Activated naive CD4-positive, alpha-beta T cell treated with anti-CD3 and anti-CD28 coated beads, Interleukin-2, amount 10 ng/mL, durations not matched to agents 7 days and 5 days (primary cell): ENCODE measurements at regions not wholly inside any gene's neighbourhood (a gene's known extent, or its start where the extent isn't known, plus 50 kb on each side); places are given as distances from the start of the nearest gene placed in this dataset.

ENCODE experiments used
- CTCF ChIA-PET: fragments of 350-600 bp; sonication (Branson Sonifier 250); formaldehyde crosslinking; loops from one replicate; lab custom pipeline; 2021; ENCODE audit warnings: antibody characterized with exemption; lab: Charles Lee
- DNase-seq: peaks from one replicate; pipeline ENCODE4 v3.0.0-alpha.2; 2020
- H3K27ac Mint-ChIP-seq: one replicate; pipeline ENCODE4 v1.8.0; 2021; ENCODE audit warnings: mild to moderate bottlenecking, moderate library complexity, mixed read lengths
- H3K27me3 Mint-ChIP-seq: one replicate; pipeline ENCODE4 v1.8.0; 2021; ENCODE audit warnings: mild to moderate bottlenecking, mixed read lengths
- H3K36me3 Mint-ChIP-seq: one replicate; pipeline ENCODE4 v1.8.0; 2021; ENCODE audit warnings: mixed read lengths
- H3K4me1 Mint-ChIP-seq: one replicate; pipeline ENCODE4 v1.8.0; 2021; ENCODE audit warnings: mixed read lengths
- H3K4me3 Mint-ChIP-seq: one replicate; pipeline ENCODE4 v1.8.0; 2021; ENCODE audit warnings: mild to moderate bottlenecking, moderate library complexity, mixed read lengths
- H3K9me3 Mint-ChIP-seq: one replicate; pipeline ENCODE4 v1.8.0; 2021; ENCODE audit warnings: mixed read lengths

DNA sequence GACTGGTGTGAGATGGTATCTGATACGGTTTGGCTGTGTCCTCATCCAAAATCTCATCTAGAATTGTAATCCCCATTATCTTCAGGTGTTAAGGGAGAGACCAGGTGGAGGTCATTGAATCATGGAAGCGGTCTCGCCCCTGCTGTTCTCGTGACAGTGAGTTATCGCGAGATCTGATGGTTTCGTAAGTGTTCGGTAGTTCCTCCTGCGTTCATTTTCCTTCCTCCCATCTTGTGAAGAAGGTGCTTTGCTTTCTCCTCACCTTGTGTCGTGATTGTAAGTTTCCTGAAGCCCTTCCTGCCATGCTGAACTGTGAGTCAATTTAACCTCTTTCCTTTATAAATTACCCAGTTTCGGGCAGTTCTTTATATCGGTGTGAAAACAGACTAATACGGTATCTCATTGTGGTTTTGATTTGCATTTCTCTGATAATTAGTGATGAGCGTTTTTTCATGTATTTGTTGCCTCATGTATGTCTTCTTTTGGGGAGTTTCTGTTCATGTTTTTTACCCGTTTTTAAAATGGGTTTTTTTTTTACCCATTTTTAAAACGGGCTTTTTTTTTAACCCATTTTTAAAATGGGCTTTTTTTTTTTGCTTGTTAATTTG, 102.8 kb upstream of the SLC10A2 start:
- Mint-ChIP-seq H3K27ac (no peak overlapping the region), H3K36me3 (no peaks in the 10 kb centered on the region), H3K9me3 (peaks cover 10% of the 10 kb centered on the region), H3K4me3 (no peak overlapping the region), H3K4me1 (no peaks in the 10 kb centered on the region), H3K27me3 (no peaks in the 10 kb centered on the region)
- CTCF ChIA-PET = no interaction called here
- DNase-seq = no peak

DNA sequence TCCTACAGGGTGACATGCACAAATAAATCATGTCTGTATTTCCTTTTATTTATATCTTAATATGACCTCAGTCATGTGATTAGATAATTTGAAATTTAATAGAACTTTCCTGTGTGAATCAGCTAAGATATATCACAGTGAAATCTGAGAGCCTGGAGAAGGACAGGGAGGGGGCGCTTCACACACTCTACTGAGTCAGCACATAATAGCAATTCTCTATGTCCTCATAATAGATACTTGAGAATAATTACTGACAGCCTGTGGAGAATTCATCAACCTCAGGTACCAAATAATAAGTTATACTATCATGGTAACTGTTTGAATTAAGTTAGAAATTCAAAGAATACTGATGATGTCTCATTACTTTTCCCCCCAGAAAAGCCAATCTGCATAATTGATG, 98.0 kb upstream of the SLC10A2 start:
- Mint-ChIP-seq H3K9me3 (peaks cover 10% of the 10 kb centered on the region), H3K4me1 (no peaks in the 10 kb centered on the region), H3K36me3 (no peaks in the 10 kb centered on the region), H3K4me3 (no peak overlapping the region), H3K27me3 (no peaks in the 10 kb centered on the region), H3K27ac (no peak overlapping the region)
- CTCF ChIA-PET = no interaction called here
- no peak for DNase-seq

DNA sequence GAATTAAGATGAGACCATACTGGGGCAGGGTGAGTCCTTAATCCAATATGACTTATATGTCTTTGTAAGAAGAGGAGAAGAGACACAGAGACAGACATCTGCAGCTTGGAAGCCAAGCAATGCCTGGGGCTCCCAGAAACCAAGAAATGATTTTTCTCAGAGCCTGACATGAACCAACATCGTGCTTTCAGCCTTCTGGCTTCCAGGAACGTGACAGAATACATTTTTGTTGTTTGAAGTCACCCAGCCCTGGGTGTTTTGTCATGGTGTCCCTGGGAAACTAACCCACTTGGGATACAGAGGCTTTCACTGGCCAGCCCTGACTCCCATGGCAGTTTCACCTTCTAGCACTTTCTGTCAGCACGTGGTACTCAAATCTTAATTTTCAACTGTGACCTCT, 95.3 kb upstream of the SLC10A2 start:
- CTCF ChIA-PET = no interaction called here
- Mint-ChIP-seq H3K27ac (no peak overlapping the region), H3K27me3 (no peaks in the 10 kb centered on the region)

DNA sequence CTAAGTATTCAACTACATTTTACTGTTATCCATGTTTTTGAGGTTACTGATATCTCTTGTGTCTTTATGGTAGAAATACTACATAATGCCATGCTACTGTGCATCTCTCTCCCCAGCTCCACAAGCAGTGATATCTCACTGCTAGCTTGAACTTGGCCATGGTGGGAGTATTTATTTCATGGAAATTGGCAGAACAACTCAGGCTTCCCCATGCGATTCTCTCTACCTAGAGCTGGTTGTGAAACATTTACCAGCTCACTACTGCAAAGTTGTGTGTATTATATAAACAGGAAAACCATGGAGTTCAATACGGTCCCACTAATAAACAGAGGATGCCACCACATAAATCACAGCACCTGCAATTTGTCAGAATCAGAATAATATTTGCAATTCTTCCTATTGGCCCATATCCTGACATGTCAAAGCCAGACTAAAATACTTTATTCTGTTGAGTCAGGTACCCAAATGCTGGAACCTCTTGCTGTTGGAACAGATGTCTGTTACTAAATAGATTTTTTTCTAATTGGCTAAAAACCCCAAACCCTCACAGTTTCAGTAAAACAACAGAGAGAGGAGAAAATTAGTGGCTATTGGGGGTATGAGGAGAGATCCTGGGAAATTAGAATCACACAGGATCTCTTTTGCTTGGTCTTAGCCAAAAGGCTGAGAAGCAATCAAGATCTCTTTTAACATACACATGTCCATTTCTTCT, 91.4 kb upstream of the SLC10A2 start:
- no peak for DNase-seq
- Mint-ChIP-seq H3K4me3 (no peak overlapping the region), H3K27me3 (no peaks in the 10 kb centered on the region)

More for the DNA sequence above, 95.3 kb upstream of the SLC10A2 start:
- Mint-ChIP-seq H3K36me3 (no peaks in the 10 kb centered on the region), H3K9me3 (no peaks in the 10 kb centered on the region), H3K4me1 (no peaks in the 10 kb centered on the region), H3K4me3 (no peak overlapping the region)
- no peak for DNase-seq

DNA sequence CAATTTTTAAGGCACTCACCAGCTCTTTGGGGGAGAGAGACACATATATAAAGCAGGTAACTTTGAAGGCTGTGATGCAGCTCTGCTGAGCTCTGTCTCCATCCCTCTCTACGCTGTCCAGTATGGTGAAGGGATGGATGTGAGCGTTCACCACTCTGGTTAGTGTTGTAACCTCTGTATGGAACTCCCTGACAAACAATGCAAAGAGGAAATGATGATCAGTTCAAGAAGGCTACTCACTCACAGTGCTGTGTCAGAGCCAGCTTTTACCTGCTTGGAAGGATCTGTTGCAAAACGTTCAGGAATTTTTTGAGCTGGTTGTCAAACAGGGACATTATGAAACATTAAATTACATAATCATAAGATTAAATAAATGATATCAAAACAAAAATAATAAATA, 90.8 kb upstream of the SLC10A2 start:
- Mint-ChIP-seq H3K27ac (no peak overlapping the region), H3K4me3 (no peak overlapping the region), H3K4me1 (no peaks in the 10 kb centered on the region), H3K36me3 (no peaks in the 10 kb centered on the region), H3K27me3 (no peaks in the 10 kb centered on the region), H3K9me3 (no peaks in the 10 kb centered on the region)
- CTCF ChIA-PET = no interaction called here
- no peak for DNase-seq

More for the DNA sequence above, 91.4 kb upstream of the SLC10A2 start:
- no peak overlapping the region for H3K27ac Mint-ChIP-seq
- no peaks in the 10 kb centered on the region for H3K9me3 Mint-ChIP-seq
- no peaks in the 10 kb centered on the region for H3K4me1 Mint-ChIP-seq
- H3K36me3 Mint-ChIP-seq = no peaks in the 10 kb centered on the region
- CTCF ChIA-PET = no interaction called here

DNA sequence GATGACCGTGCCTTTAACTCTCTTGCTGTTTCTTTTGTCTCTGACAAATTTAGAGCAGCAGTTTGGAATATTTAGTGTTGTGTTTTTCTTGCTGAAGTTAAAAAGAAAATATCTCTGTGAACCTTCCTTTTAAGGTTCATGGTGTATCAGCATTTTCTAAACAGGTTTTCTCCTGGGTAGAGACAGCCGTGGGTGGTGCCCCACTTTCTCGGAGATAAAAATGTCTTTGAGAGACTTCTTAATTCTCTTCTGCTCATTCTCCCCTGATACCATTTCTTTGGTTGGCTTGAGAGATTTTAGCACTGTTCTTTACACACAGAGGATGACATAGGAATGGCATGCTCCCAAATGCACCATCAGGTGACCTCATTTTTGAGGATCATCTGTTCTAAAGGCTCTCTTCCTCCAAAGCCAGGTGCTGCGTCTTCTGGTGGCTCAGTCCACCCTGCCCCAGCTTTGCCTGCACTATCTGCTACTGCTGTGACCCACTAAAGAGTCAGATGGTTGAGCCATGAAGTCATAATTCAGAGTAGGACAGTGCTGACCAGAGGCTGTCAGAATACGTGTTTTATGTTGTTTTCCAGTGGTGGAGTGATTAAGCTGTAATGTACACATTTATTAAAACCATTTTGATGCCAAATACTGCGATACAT, 90.3 kb upstream of the SLC10A2 start:
- H3K27ac Mint-ChIP-seq = no peak overlapping the region
- H3K4me3 Mint-ChIP-seq = no peak overlapping the region
- no peak for DNase-seq
- no peaks in the 10 kb centered on the region for H3K27me3 Mint-ChIP-seq
- CTCF ChIA-PET = no interaction called here
- H3K36me3 Mint-ChIP-seq = no peaks in the 10 kb centered on the region
- no peaks in the 10 kb centered on the region for H3K4me1 Mint-ChIP-seq
- H3K9me3 Mint-ChIP-seq = no peaks in the 10 kb centered on the region

DNA sequence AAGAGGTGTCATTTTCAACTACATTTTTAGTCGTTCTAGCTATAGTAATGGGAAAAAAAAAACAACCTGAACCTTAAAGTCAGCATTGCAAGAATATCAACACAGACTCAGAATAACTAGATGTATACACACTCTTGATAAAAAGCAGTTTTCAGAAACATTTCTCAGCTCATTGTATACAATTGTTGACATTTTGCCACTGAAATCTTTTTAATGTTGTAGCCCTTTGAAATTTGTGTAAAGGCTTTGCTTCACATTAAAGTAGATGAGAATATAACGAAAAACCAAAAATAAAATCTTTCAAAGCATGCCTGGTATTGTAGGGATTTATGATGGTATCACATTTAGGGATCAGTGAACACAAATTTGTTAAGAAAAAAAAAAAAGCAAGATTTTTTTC, 87.2 kb upstream of the SLC10A2 start:
- CTCF ChIA-PET = no interaction called here
- H3K4me3 Mint-ChIP-seq = no peak overlapping the region
- H3K36me3 Mint-ChIP-seq = no peaks in the 10 kb centered on the region
- H3K27ac Mint-ChIP-seq = no peak overlapping the region
- H3K27me3 Mint-ChIP-seq = no peaks in the 10 kb centered on the region
- no peaks in the 10 kb centered on the region for H3K9me3 Mint-ChIP-seq
- H3K4me1 Mint-ChIP-seq = no peaks in the 10 kb centered on the region
- DNase-seq = no peak

DNA sequence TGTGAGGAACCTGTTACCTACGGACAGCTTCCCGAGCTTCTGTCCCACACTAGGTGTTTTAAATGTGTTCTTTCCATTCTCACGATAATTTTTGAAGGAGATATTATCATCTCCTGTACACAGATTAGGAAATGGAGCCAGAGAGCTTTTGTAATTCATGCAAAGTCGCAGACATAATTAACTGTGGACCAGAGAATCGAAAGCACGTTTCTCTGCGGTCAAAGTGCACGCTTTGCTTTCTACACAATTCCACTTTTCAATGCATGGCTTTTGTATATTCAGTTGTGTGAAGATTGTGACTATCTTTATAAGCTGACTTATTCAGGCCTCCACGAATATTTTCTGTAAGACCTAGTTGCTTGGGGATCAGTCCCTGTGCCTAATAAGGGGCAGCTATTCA, 81.7 kb upstream of the SLC10A2 start:
- Mint-ChIP-seq H3K4me3 (no peak overlapping the region), H3K36me3 (no peaks in the 10 kb centered on the region), H3K9me3 (no peaks in the 10 kb centered on the region), H3K27ac (no peak overlapping the region), H3K27me3 (no peaks in the 10 kb centered on the region), H3K4me1 (no peaks in the 10 kb centered on the region)
- no peak for DNase-seq
- CTCF ChIA-PET = no interaction called here

DNA sequence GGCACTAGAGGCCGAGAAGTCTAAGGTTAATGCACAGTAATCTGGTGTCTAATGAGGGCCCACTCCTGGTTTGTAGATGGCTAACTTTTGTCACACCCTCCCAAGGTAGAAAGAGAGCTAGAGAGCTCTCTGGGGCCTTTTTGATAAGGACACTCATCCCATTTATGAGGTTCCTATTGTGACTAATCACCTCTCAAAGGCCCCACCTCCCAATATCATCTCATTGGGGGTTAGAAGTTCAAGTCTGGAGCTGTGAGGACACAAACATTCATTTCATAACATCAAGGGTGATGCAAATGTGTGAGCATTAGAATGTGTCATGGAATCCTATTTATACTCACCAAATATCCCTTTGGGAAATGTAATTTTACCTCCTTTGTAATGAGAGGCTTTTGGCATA, 79.2 kb upstream of the SLC10A2 start:
- H3K4me3 Mint-ChIP-seq = no peak overlapping the region
- H3K9me3 Mint-ChIP-seq = no peaks in the 10 kb centered on the region
- CTCF ChIA-PET = no interaction called here
- H3K27me3 Mint-ChIP-seq = no peaks in the 10 kb centered on the region
- H3K27ac Mint-ChIP-seq = no peak overlapping the region
- H3K36me3 Mint-ChIP-seq = no peaks in the 10 kb centered on the region
- H3K4me1 Mint-ChIP-seq = no peaks in the 10 kb centered on the region
- no peak for DNase-seq

DNA sequence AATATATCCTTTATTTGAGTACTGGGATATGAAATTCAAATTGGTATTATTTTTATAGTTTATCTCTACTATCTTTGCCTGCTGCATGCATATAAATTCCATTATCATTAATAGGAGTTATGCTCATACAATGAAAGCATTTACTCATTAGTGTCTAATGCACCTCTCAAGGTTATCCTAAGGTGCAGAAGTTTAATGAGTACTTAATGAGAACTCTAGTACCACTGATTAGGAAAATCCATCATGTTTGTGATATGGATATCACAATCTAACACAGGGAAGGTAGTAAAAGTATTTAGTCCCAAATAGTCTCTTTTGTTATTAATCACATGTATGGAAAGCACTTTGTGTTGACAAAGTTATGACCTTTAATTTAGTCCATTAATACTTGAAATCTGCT, 77.2 kb upstream of the SLC10A2 start:
- H3K4me1 Mint-ChIP-seq = no peaks in the 10 kb centered on the region
- no peaks in the 10 kb centered on the region for H3K9me3 Mint-ChIP-seq
- CTCF ChIA-PET = no interaction called here
- H3K36me3 Mint-ChIP-seq = no peaks in the 10 kb centered on the region
- DNase-seq = no peak
- H3K4me3 Mint-ChIP-seq = no peak overlapping the region
- H3K27me3 Mint-ChIP-seq = no peaks in the 10 kb centered on the region
- no peak overlapping the region for H3K27ac Mint-ChIP-seq

DNA sequence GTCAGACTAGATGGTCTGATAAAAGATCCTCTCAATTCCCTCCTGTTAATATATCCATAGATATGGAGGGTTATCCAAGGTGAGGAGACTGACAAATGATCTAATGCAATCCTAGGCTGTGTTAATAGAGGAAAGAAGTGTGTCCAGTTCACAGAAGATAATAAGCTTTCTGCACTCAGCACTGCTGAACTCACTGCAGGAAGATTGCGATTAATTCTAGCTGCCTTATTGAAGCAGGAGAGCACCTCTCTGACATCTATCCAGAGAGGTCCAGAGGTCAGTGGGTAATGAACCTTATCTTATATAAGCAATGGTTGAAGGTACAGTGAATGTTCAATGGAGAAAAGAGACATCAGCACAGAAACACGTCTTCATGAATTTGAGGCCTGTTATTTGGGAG, 75.9 kb upstream of the SLC10A2 start:
- no peaks in the 10 kb centered on the region for H3K27me3 Mint-ChIP-seq
- H3K4me3 Mint-ChIP-seq = no peak overlapping the region
- no peak for DNase-seq
- no peaks in the 10 kb centered on the region for H3K36me3 Mint-ChIP-seq
- no peak overlapping the region for H3K27ac Mint-ChIP-seq
- H3K4me1 Mint-ChIP-seq = no peaks in the 10 kb centered on the region
- CTCF ChIA-PET = no interaction called here
- H3K9me3 Mint-ChIP-seq = no peaks in the 10 kb centered on the region

DNA sequence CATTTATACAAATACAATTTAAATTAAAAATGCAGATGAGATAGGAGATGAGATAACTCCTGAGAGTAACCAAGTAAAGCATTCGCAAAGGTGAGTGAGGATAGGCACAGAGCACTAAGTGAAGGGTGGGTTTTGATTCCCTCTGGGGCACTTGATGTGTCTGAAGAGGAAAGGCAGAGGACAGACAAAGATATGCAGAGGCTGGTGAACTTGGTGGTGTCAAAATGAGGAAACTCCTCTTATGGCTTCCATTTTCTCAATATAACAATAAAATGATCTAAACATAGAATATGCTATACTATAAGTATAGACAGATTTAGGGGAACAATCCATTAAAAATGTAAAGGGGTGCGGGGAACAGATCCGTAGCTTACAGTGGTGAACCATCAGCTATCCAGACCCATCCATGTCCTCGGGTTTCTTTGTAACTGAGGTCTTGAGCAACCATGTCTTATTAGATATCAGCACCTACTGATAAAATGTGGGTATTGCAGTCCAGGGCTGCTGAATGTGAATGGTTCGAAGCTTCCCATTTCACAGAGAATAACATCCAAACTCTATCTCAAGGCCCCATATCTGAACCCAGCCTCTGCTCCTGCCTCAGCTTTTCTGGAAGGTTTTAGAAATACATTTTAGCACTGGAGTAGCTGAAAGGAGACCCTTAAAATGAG, 73.9 kb upstream of the SLC10A2 start:
- no peak overlapping the region for H3K4me3 Mint-ChIP-seq
- no peak overlapping the region for H3K27ac Mint-ChIP-seq
- H3K36me3 Mint-ChIP-seq = no peaks in the 10 kb centered on the region
- no peaks in the 10 kb centered on the region for H3K9me3 Mint-ChIP-seq
- DNase-seq = no peak
- no peaks in the 10 kb centered on the region for H3K4me1 Mint-ChIP-seq
- H3K27me3 Mint-ChIP-seq = no peaks in the 10 kb centered on the region
- CTCF ChIA-PET = no interaction called here

DNA sequence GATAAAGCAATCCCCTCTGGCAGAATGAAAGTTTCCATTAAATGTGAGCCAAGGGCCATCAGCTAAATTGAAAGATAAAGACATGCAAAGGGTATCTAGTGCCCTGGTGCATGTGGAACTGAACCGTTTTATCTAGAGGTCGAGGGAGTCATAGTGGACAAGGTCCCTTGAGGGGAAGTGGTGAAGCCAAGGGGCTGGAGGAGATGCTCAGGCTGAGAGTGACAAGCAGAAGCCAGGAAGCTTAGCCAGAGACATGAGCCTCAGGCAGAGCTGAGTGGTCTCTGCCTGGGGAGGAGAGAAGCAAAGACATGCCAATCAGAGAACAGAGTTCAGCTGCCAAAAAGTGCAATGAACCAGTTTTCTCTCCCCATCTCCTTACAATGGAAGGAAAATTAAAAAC, 68.1 kb upstream of the SLC10A2 start:
- H3K36me3 Mint-ChIP-seq = no peaks in the 10 kb centered on the region
- no peak overlapping the region for H3K27ac Mint-ChIP-seq
- H3K4me3 Mint-ChIP-seq = no peak overlapping the region
- CTCF ChIA-PET = no interaction called here
- no peak for DNase-seq
- no peaks in the 10 kb centered on the region for H3K4me1 Mint-ChIP-seq
- peaks cover 1% of the 10 kb centered on the region for H3K9me3 Mint-ChIP-seq
- H3K27me3 Mint-ChIP-seq = no peaks in the 10 kb centered on the region

DNA sequence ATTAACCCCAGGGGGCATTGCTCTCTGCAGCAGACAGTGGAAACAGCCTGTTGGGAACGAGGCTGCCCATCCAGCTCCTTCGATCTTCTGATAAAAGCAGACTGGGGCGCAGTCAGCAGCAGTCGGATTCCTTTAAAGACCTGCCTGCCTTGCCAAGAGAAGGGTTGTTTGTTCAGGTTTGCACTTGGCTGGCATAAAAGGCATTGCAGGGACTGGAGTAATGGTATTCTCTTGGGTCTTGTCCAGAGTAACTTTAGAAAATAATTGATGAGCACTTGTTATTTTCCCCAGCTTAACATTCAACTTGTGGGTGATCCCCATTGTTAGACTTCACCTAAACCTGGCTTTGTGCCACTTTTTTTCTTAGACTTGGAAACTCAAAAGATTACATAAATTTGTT, 67.3 kb upstream of the SLC10A2 start:
- Mint-ChIP-seq H3K4me3 (no peak overlapping the region), H3K36me3 (no peaks in the 10 kb centered on the region), H3K4me1 (no peaks in the 10 kb centered on the region), H3K9me3 (peaks cover 1% of the 10 kb centered on the region), H3K27me3 (no peaks in the 10 kb centered on the region), H3K27ac (no peak overlapping the region)
- DNase-seq = no peak
- CTCF ChIA-PET = no interaction called here
